GM18520 (cell line): ENCODE measurements at regions not wholly inside any gene's neighbourhood (a gene's known extent, or its start where the extent isn't known, plus 50 kb on each side); places are given as distances from the start of the nearest gene placed in this dataset.

ENCODE experiments used
- ATAC-seq: cut with Tn5 transposase; IDR thresholded peaks from one replicate; pipeline ENCODE4 v1.9.1; 2021; ENCODE audit not compliant: unreplicated experiment

DNA sequence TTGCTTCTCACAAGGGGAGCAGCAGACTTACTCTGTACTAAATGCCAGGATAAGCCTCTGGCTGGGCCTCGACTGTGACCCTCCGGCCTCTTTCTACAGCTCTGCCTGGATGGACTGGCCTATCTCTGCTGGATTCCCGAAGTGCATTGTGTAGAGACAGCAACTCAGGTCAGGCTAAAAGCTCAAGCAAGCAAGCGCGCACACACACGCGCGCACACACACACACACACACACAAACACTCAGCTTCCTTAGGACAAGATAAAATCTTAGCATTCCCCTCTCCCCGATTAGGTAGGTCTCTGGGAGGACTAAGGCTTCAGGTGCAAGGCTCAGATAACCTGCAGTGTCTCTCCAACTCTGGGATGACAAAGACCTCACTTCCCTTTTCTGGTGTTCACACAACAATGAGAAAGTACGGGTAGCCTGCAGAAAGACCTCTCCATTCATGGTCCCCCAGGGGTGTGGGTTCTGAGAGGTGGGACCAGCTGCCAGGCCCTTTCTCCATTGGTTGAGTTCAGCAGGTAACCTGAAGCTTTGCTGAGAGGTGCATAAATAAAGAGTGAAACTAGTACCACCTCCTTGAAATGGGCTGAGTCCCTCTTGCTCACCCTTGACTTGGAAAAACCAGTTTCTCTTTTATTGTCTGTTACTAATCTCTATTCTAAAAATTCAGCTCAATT, 155.1 kb upstream of the CAMK1G start:
- no peak for ATAC-seq

DNA sequence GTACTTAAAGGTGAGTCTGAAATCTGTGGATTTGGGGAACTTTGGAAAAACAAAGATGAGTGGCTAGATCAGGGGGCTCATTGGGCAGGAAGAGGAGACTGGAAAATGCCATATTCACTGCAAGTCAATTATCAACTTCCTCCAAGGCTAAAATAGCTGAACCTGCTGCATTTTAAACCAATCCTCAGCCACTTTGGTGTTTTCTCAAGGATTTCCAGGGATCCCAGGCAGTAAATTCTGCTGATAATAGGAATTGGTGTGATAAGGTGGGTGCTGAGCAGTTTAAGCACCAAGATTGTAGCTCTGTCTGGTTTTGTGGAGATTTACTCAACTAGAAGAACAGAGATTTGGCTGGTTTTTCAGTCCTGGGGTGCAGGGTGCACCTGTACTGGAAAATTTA, 153.9 kb upstream of the CAMK1G start:
- no peak for ATAC-seq

- ATAC-seq, result no peak
Measured at GRCh38 chr1:209430107-209430506, 153.4 kb upstream of the CAMK1G start.

DNA sequence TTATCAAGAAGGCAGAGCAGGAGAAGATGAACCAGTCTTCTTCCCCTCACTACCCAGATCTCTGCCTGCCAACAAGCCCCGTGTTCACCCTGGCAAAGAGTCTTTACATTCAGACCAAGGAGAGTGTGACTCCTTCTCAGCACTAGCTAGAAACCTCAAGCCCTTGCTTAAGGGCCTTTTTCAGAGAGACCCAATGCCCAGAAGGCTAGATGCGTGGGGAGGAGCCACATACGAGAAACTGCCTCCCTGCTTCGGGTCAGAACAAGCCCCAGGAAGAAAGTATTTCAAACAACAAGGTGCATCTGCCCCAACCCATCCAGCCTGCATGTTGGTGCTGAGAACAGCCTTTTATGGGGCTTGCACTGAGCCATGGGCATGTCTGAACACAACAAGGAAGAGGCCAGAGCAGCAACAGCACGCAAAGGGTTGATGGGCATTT, 152.7 kb upstream of the CAMK1G start:
- ATAC-seq, result no peak

DNA sequence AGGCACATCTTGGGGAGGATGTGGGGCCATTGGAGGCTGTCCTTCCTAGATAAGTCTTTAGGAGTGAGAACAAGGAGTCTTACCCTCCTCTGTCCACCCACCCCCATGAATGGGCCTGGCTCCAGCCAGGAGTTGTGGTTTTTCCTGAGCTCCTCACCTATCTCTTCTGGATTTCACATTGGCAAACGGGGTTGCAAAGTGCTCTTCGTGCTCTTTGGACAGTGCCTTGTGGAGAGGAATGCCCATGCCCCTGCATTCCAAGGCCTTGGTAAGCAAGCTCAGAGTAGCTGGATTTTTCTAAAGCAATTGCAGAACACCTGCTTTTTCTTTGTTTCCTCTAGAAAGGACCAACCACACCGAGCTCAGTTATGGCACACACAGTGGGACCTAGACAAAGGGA, 152.1 kb upstream of the CAMK1G start:
- no peak for ATAC-seq

DNA sequence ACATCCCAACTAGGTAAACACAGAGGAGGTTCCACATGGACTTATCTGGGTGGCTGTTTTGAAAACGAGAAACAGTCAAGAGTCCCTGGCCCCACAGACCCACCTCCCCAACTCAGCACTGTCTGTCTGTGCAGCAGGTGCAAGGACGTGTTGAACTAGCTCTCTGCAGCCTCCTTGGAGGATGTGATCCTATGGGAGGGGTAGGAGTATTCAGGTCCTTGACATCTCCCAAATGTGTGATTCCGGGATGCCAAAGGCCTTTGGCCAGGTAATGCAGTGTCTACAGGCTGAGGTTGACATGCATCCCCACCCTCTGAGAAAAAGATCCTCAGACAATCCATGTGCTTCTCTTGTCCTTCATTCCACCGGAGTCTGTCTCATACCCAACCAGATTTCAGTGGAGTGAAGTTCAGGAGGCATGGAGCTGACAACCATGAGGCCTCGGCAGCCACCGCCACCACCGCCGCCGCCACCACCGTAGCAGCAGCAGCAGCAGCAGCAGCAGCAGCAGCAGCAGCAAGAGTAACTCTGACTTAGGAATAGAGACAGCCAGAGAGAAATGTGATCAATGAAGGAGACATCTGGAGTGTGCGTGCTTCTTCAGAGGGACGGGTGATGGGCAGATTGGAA, 151.6 kb upstream of the CAMK1G start:
- no peak for ATAC-seq

- no peak for ATAC-seq
Measured at GRCh38 chr1:209432443-209432825, 151.1 kb upstream of the CAMK1G start.

- no peak for ATAC-seq
Measured at GRCh38 chr1:209433649-209434031, 149.9 kb upstream of the CAMK1G start.

- ATAC-seq, result no peak
Measured at GRCh38 chr1:209434066-209434465, 149.4 kb upstream of the CAMK1G start.

GRCh38 chr1:209434631-209435217, 148.8 kb upstream of the CAMK1G start:
- no peak for ATAC-seq

- ATAC-seq, result no peak
Measured at GRCh38 chr1:209435654-209436566, 147.6 kb upstream of the CAMK1G start.

DNA sequence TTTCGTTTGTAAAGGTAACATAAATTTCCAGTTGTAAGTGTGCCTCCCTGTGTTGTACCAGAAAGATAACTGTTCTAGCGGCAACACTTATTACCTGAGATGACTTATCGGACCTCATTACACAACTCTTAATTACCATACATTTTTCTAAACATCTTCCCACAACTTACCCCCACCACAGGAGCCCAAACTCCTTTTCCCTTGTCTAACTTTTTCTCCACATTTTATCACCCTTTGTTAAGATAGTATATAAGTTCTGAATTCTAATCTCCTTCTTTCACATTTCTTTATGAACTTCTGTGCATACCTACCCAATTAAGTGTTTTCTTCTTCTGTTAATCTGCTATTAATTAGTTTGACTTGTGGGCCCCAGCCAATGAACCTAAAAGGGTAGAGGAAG, 143.7 kb upstream of the CAMK1G start:
- ATAC-seq, result no peak

GRCh38 chr1:209443361-209443931, 140.1 kb upstream of the CAMK1G start:
- ATAC-seq, result no peak

- ATAC-seq, result no peak
Measured at GRCh38 chr1:209443975-209444651, 139.4 kb upstream of the CAMK1G start.

DNA sequence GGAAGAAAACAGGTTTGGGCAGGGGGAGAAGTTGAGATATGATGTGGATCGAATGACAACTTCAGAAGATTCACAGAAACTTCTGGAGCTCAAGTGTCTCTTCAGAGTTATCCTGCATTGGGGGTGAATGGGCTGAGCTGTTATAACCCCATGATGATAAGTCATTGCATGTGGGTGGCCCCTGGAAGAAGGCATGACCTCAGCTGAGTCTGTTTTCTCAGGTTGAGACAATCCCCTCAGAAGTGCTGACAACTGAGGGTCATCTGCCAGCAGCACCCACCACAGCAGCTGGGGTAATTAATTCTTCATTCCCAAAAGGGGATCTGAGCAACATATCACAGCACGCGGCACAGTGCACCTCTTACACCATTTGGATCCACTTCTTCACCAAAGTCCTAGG, 138.6 kb upstream of the CAMK1G start:
- ATAC-seq, result no peak

- ATAC-seq, result no peak
Measured at GRCh38 chr1:209445576-209445975, 137.9 kb upstream of the CAMK1G start.

- no peak for ATAC-seq
Measured at GRCh38 chr1:209446356-209446755, 137.2 kb upstream of the CAMK1G start.

DNA sequence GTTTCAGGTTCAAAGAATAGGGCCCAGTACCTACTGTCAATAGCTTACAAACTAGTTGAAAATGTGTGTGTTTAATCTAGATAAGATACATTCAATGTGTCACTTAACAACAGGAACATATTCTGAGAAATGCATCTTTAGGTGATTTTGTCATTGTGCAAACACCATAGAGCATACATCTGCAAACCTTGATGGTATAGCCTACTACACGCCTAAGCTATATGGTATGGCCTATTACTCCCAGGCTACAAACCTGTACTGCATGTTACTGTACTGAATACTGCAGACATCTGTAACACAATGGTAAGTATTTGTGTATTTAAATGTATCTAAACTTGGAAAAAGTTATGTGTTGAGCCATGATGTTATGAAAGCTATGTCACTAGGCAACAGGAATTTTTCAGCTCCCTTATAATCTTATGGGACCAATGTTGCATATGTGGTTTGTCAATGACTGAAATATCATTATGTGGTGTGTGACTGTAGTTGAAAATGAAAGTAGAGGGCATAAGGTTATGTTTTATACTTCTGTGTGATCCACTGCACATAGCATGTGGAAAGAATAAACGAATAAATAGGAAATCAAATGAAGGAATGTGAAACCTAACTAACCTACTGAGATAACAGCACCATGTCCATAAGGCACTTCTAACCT, 129.0 kb upstream of the CAMK1G start:
- no peak for ATAC-seq

DNA sequence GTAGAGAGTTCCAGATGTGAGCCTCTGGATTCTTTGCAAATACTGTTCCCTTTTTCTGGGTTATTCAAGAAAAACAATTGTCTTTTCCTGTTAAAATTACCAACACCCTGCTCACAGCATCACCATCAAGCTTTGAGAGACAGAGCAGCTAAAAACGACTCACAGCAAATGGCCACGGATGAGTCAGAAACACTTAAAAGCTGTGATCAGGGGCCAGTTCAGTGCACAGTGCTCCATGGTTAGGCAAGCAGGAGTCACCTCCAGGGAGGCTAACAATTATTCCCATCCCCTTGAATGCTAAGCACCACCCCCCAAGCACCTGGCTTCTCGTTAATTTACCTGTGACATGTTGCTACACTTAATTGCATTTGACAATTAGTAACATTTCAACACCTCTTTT, 128.4 kb upstream of the CAMK1G start:
- no peak for ATAC-seq
